ENCODE measurements at regions not wholly inside any gene's neighbourhood (a gene's known extent, or its start where the extent isn't known, plus 50 kb on each side); places are given as distances from the start of the nearest gene placed in this dataset.
"Not testable (repeated sequence)": the region's sequence is repeated elsewhere in the genome, so short reads cannot be mapped to it uniquely, and the experiment has no call there.

GRCh38 chr13:90591260-90591926 is 756.1 kb upstream of the MIR17HG start:
- no peak for DNase-seq

GRCh38 chr13:90591927-90592268 is 755.6 kb upstream of the MIR17HG start:
- no peak for DNase-seq

GRCh38 chr13:90592943-90593342 is 754.5 kb upstream of the MIR17HG start:
- DNase-seq, result no peak

GRCh38 chr13:90594681-90595080 is 752.8 kb upstream of the MIR17HG start:
- no peak for DNase-seq

- no peak for DNase-seq
Measured at GRCh38 chr13:90605664-90606063, 741.8 kb upstream of the MIR17HG start.

- not testable (repeated sequence) for DNase-seq
Measured at GRCh38 chr13:90606921-90607320, 740.6 kb upstream of the MIR17HG start.

GRCh38 chr13:90612391-90612790 is 735.1 kb upstream of the MIR17HG start:
- DNase-seq, result no peak

GRCh38 chr13:90613076-90613795 is 734.3 kb upstream of the MIR17HG start:
- DNase-seq, result no peak

GRCh38 chr13:90615236-90615635 is 732.3 kb upstream of the MIR17HG start:
- DNase-seq, result no peak

- DNase-seq, result no peak
Measured at GRCh38 chr13:90615767-90616166, 731.7 kb upstream of the MIR17HG start.

- no peak for DNase-seq
Measured at GRCh38 chr13:90618133-90618532, 729.4 kb upstream of the MIR17HG start.

- DNase-seq, result no peak
Measured at GRCh38 chr13:90622541-90622940, 724.9 kb upstream of the MIR17HG start.

GRCh38 chr13:90623318-90624011 is 724.0 kb upstream of the MIR17HG start:
- no peak for DNase-seq

- no peak for DNase-seq
Measured at GRCh38 chr13:90627813-90628212, 719.7 kb upstream of the MIR17HG start.

- no peak for DNase-seq
Measured at GRCh38 chr13:90628471-90628870, 719.0 kb upstream of the MIR17HG start.

GRCh38 chr13:90630716-90631115 is 716.8 kb upstream of the MIR17HG start:
- no peak for DNase-seq

GRCh38 chr13:90632184-90632583 is 715.3 kb upstream of the MIR17HG start:
- DNase-seq, result no peak

- no peak for DNase-seq
Measured at GRCh38 chr13:90633849-90634248, 713.6 kb upstream of the MIR17HG start.

GRCh38 chr13:90640976-90641375 is 706.5 kb upstream of the MIR17HG start:
- DNase-seq, result no peak

- no peak for DNase-seq
Measured at GRCh38 chr13:90641884-90642283, 705.6 kb upstream of the MIR17HG start.

GRCh38 chr13:90645582-90645981 is 701.9 kb upstream of the MIR17HG start:
- no peak for DNase-seq

GRCh38 chr13:90648497-90648896 is 699.0 kb upstream of the MIR17HG start:
- DNase-seq, result no peak

GRCh38 chr13:90652036-90652435 is 695.5 kb upstream of the MIR17HG start:
- no peak for DNase-seq

- no peak for DNase-seq
Measured at GRCh38 chr13:90654970-90655369, 692.5 kb upstream of the MIR17HG start.

Measured in activated CD4-positive, alpha-beta T cell treated with anti-CD3 and anti-CD28 coated beads, Interleukin-2, Interleukin-6, amounts not matched to agents 100 ng/mL and 50 ng/mL, durations not matched to agents 16 hours and 8 hours (primary cell).